Lower lobe of right lung (tissue), 2 donors: ENCODE measurements at regions not wholly inside any gene's neighbourhood (a gene's known extent, or its start where the extent isn't known, plus 50 kb on each side); places are given as distances from the start of the nearest gene placed in this dataset.
A peak's percentile ranks its signal among the peaks of the same experiment; 100 is the strongest.

Experiments used
- ATAC-seq, 2 donors: fragments of 200-7000 bp; cut with Tn5 transposase; one replicate each; pipeline ENCODE4 v1.9.1; 2020 to 2022; ENCODE audit warnings: mild to moderate bottlenecking in 2 of 2, moderate library complexity in 2 of 2
- DNase-seq: peaks from one replicate; pipeline ENCODE4 v3.0.0-alpha.2; 2020
- H3K27ac ChIP-seq: fragments of 200-600 bp; one replicate; pipeline ENCODE4 v1.8.0; 2022
- H3K27me3 ChIP-seq: fragments of 200-600 bp; one replicate; pipeline ENCODE4 v1.8.0; 2022; ENCODE audit warnings: low read depth
- H3K36me3 ChIP-seq: fragments of 200-600 bp; one replicate; pipeline ENCODE4 v1.8.0; 2022; ENCODE audit warnings: mild to moderate bottlenecking
- H3K4me1 ChIP-seq: fragments of 200-600 bp; one replicate; pipeline ENCODE4 v1.8.0; 2022
- H3K4me3 ChIP-seq: fragments of 200-600 bp; one replicate; pipeline ENCODE4 v1.8.0; 2022; ENCODE audit warnings: mild to moderate bottlenecking
- H3K9me3 ChIP-seq: fragments of 200-600 bp; one replicate; pipeline ENCODE4 v1.8.0; 2022
- CTCF ChIP-seq: fragments of 200-600 bp; IDR thresholded peaks from one replicate; pipeline ENCODE4 v1.8.0; 2022; ENCODE audit warnings: antibody characterized with exemption, mild to moderate bottlenecking
- intact Hi-C: fragments of 100-400 bp; cut with DNase I; formaldehyde crosslinking; loops from one replicate; pipeline ENCODE4 v1.11.0; 2022
- donor health status: DM: no; HTN: yes; CAD: no; lungs with severe emphysema.

GRCh38 chr3:188956839-188957489 lies 214.8 kb upstream of the TPRG1 start:
- H3K9me3 ChIP-seq, result no peaks in the 10 kb centered on the region
- ATAC-seq, result peak in 1 of 2 donors; percentile 52
- TF ChIP-seq CTCF, result peak; percentile 81
- H3K27ac ChIP-seq, result peak overlapping the region; percentile 51
- DNase-seq, result no peak
- no peaks in the 10 kb centered on the region for H3K27me3 ChIP-seq
- intact Hi-C loops, result no loop called here
- no peak overlapping the region for H3K4me3 ChIP-seq
- peaks cover 1% of the 10 kb centered on the region for H3K4me1 ChIP-seq
- no peaks in the 10 kb centered on the region for H3K36me3 ChIP-seq

- no peak overlapping the region for H3K27ac ChIP-seq
Observed at GRCh38 chr3:188959013-188959412, 212.8 kb upstream of the TPRG1 start.

GRCh38 chr3:188962253-188963247 lies 209.2 kb upstream of the TPRG1 start:
- H3K36me3 ChIP-seq, result no peaks in the 10 kb centered on the region
- no peak overlapping the region for H3K27ac ChIP-seq
- H3K27me3 ChIP-seq, result no peaks in the 10 kb centered on the region
- H3K4me3 ChIP-seq, result no peak overlapping the region
- H3K9me3 ChIP-seq, result no peaks in the 10 kb centered on the region
- no peak for ATAC-seq
- no peaks in the 10 kb centered on the region for H3K4me1 ChIP-seq
- no peak for TF ChIP-seq CTCF
- DNase-seq, result no peak
- intact Hi-C loops, result no loop called here

More at GRCh38 chr3:188959013-188959412, 212.8 kb upstream of the TPRG1 start:
- Histone ChIP-seq H3K36me3 (no peaks in the 10 kb centered on the region), H3K4me3 (no peak overlapping the region), H3K9me3 (no peaks in the 10 kb centered on the region), H3K4me1 (no peaks in the 10 kb centered on the region), H3K27me3 (no peaks in the 10 kb centered on the region)
- intact Hi-C loops, result no loop called here
- peak in 1 of 2 donors; percentile 32 for ATAC-seq
- no peak for DNase-seq
- TF ChIP-seq CTCF, result no peak

GRCh38 chr3:188964957-188965356 lies 206.8 kb upstream of the TPRG1 start:
- no peak for TF ChIP-seq CTCF
- DNase-seq, result no peak
- no peak overlapping the region for H3K4me3 ChIP-seq
- H3K27ac ChIP-seq, result no peak overlapping the region
- intact Hi-C loops, result no loop called here
- H3K36me3 ChIP-seq, result no peaks in the 10 kb centered on the region
- no peak for ATAC-seq
- H3K9me3 ChIP-seq, result no peaks in the 10 kb centered on the region
- no peaks in the 10 kb centered on the region for H3K27me3 ChIP-seq
- H3K4me1 ChIP-seq, result no peaks in the 10 kb centered on the region

GRCh38 chr3:188972310-188972709 lies 199.5 kb upstream of the TPRG1 start:
- H3K4me1 ChIP-seq, result peaks cover 26% of the 10 kb centered on the region

More at GRCh38 chr3:188972310-188972709, 199.5 kb upstream of the TPRG1 start:
- DNase-seq (no peak), ATAC-seq (no peak)
- no peak for TF ChIP-seq CTCF
- Histone ChIP-seq H3K36me3 (no peaks in the 10 kb centered on the region), H3K4me3 (no peak overlapping the region), H3K27me3 (no peaks in the 10 kb centered on the region), H3K27ac (no peak overlapping the region), H3K9me3 (no peaks in the 10 kb centered on the region)
- intact Hi-C loops, result no loop called here
